ENCODE measurements at regions not wholly inside any gene's neighbourhood (a gene's known extent, or its start where the extent isn't known, plus 50 kb on each side); places are given as distances from the start of the nearest gene placed in this dataset.

- peak; percentile 20 for DNase-seq
- 89 to 98% methylated on average over 4 of the region's 4 CpGs for WGBS, 2 experiments (ENCODE audit: insufficient coverage in 1 of 2, insufficient read length in 1 of 2)
- H3K4me3 ChIP-seq (ENCODE audit: low read length) = no peak overlapping the region
- H3K9ac ChIP-seq (ENCODE audit: extremely low read depth, low read length, poor library complexity, severe bottlenecking) = no peak overlapping the region
- Mint-ChIP-seq H3K4me1 (peaks cover 2% of the 10 kb centered on the region), H3K27ac (no peak overlapping the region), H3K4me3 (no peak overlapping the region), H3K27me3 (ENCODE audit: insufficient read depth) (no peaks in the 10 kb centered on the region), H3K36me3 (ENCODE audit: low read depth) (no peaks in the 10 kb centered on the region), H3K9me3 (no peaks in the 10 kb centered on the region)
- H3K27ac ChIP-seq (ENCODE audit: low read depth, low read length) = no peak overlapping the region
- no peaks in the 10 kb centered on the region for H3K9me3 ChIP-seq (ENCODE audit: control insufficient read depth, low read length)
- no peaks in the 10 kb centered on the region for H3K36me3 ChIP-seq (ENCODE audit: control insufficient read depth, insufficient read depth, low read length)
- no peak for TF ChIP-seq CTCF (conservative IDR thresholded peaks at IDR 0.05)
- H3K4me1 ChIP-seq (ENCODE audit: control insufficient read depth, insufficient read depth, low read length) = no peaks in the 10 kb centered on the region
- peaks cover 4% of the 10 kb centered on the region for H3K27me3 ChIP-seq (ENCODE audit: control insufficient read depth, insufficient read depth, low read length, poor library complexity, severe bottlenecking)
Observed at GRCh38 chr1:181387702-181388101, 95.6 kb upstream of the CACNA1E start.

GRCh38 chr1:181390410-181391077, 92.8 kb upstream of the CACNA1E start:
- Histone ChIP-seq H3K27ac (ENCODE audit: low read depth, low read length) (no peak overlapping the region), H3K9me3 (ENCODE audit: control insufficient read depth, low read length) (no peaks in the 10 kb centered on the region), H3K36me3 (ENCODE audit: control insufficient read depth, insufficient read depth, low read length) (no peaks in the 10 kb centered on the region), H3K27me3 (ENCODE audit: control insufficient read depth, insufficient read depth, low read length, poor library complexity, severe bottlenecking) (peaks cover 4% of the 10 kb centered on the region), H3K4me1 (ENCODE audit: control insufficient read depth, insufficient read depth, low read length) (no peaks in the 10 kb centered on the region), H3K4me3 (ENCODE audit: low read length) (no peak overlapping the region), H3K9ac (ENCODE audit: extremely low read depth, low read length, poor library complexity, severe bottlenecking) (no peak overlapping the region)
- Mint-ChIP-seq H3K4me3 (no peak overlapping the region), H3K27me3 (ENCODE audit: insufficient read depth) (no peaks in the 10 kb centered on the region), H3K36me3 (ENCODE audit: low read depth) (no peaks in the 10 kb centered on the region), H3K27ac (no peak overlapping the region), H3K4me1 (peaks cover 3% of the 10 kb centered on the region), H3K9me3 (no peaks in the 10 kb centered on the region)
- 83 to 91% methylated on average over 3 to 8 of the region's 8 CpGs for WGBS, 2 experiments (ENCODE audit: insufficient coverage in 1 of 2, insufficient read length in 1 of 2)
- TF ChIP-seq CTCF (conservative IDR thresholded peaks at IDR 0.05) = no peak
- peak; percentile 30 for DNase-seq

- no peak overlapping the region for H3K4me3 Mint-ChIP-seq
- TF ChIP-seq CTCF (conservative IDR thresholded peaks at IDR 0.05) = peak; percentile 73
- peak; percentile 78 for DNase-seq
- H3K36me3 Mint-ChIP-seq (ENCODE audit: low read depth) = no peaks in the 10 kb centered on the region
- 75 to 87% methylated on average over 3 to 5 of the region's 5 CpGs for WGBS, 2 experiments (ENCODE audit: insufficient coverage in 1 of 2, insufficient read length in 1 of 2)
- H3K4me1 Mint-ChIP-seq = peaks cover 3% of the 10 kb centered on the region
- Histone ChIP-seq H3K4me1 (ENCODE audit: control insufficient read depth, insufficient read depth, low read length) (no peaks in the 10 kb centered on the region), H3K9ac (ENCODE audit: extremely low read depth, low read length, poor library complexity, severe bottlenecking) (no peak overlapping the region), H3K9me3 (ENCODE audit: control insufficient read depth, low read length) (no peaks in the 10 kb centered on the region), H3K27me3 (ENCODE audit: control insufficient read depth, insufficient read depth, low read length, poor library complexity, severe bottlenecking) (peaks cover 4% of the 10 kb centered on the region), H3K4me3 (ENCODE audit: low read length) (no peak overlapping the region), H3K27ac (ENCODE audit: low read depth, low read length) (no peak overlapping the region), H3K36me3 (ENCODE audit: control insufficient read depth, insufficient read depth, low read length) (no peaks in the 10 kb centered on the region)
- H3K27me3 Mint-ChIP-seq (ENCODE audit: insufficient read depth) = no peaks in the 10 kb centered on the region
- H3K27ac Mint-ChIP-seq = no peak overlapping the region
- H3K9me3 Mint-ChIP-seq = no peaks in the 10 kb centered on the region
Observed at GRCh38 chr1:181391301-181391900, 91.9 kb upstream of the CACNA1E start.

Data from endodermal cell (in vitro differentiated cells).